ENCODE measurements at regions not wholly inside any gene's neighbourhood (a gene's known extent, or its start where the extent isn't known, plus 50 kb on each side); places are given as distances from the start of the nearest gene placed in this dataset.

DNA sequence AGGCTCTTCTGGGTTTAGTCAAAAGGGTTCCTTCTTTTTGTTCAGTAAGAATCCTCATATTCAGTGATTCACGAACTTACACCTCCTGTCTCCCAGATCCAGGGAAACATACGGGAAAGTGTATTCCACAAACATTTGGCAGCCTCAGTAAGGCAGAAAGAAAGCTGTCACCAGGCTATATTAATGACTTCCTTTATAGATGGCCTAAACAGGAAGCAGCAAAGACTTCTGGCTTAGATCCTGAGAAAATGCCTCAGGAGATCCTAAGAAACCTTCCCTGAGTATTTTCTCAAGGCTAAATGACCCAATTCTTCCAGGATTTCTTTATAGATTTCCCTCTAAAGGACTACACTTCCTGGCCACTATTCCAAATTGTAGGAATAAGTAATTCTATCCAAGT, 1995.5 kb upstream of the CELF4 start:
- no peak for TF ChIP-seq CTCF (IDR thresholded peaks at IDR 0.05)
- TF ChIP-seq POLR2AphosphoS5 (IDR thresholded peaks at IDR 0.05), result no peak
